Body of pancreas (tissue), 4 donors: ENCODE measurements at regions not wholly inside any gene's neighbourhood (a gene's known extent, or its start where the extent isn't known, plus 50 kb on each side); places are given as distances from the start of the nearest gene placed in this dataset.

Source experiments
- ATAC-seq: fragments of 150-250 bp; one replicate; pipeline ENCODE4 v1.9.1; 2016
- DNase-seq, 4 donors: peaks; one replicate each; pipeline ENCODE4 v3.0.0-alpha.2; 2019
- H3K27ac ChIP-seq, 4 donors: fragments of 200-600 bp; sonication (generic); 1 replicate in 3 of 4; 2 replicates in 1 of 4; pipeline versions ENCODE4 v1.5.1 to v1.6.1; 2016 to 2019; ENCODE audit warnings: mild to moderate bottlenecking in 1 of 4, mixed read lengths in 1 of 4, moderate library complexity in 1 of 4
- H3K27me3 ChIP-seq, 2 donors: fragments of 200-600 bp; sonication (generic); one replicate each; pipeline ENCODE4 v1.6.0; 2016; ENCODE audit warnings: mild to moderate bottlenecking in 1 of 2
- H3K36me3 ChIP-seq, 2 donors: fragments of 200-600 bp; sonication (generic); replicated peaks in 1 of 2; 2 replicates each; pipeline ENCODE4 v1.5.1; 2016; ENCODE audit warnings: low read depth in 2 of 2; ENCODE audit not compliant: insufficient read depth in 1 of 2
- H3K4me1 ChIP-seq: fragments of 200-600 bp; sonication (generic); one replicate; pipeline ENCODE4 v1.6.0; 2016
- H3K4me3 ChIP-seq, 2 donors: fragments of 200-600 bp; sonication (generic); 1 replicate in 1 of 2; 2 replicates in 1 of 2; pipeline ENCODE4 v1.5.1; 2016 to 2019
- H3K9me3 ChIP-seq, 3 donors: fragments of 200-600 bp; sonication (generic); 1 replicate in 2 of 3; 2 replicates in 1 of 3; pipeline ENCODE4 v1.5.1; 2016
- POLR2A ChIP-seq, 3 donors: fragments of 450-650 bp; IDR thresholded peaks; one replicate each; pipeline ENCODE4 v1.6.1; 2016; ENCODE audit warnings: antibody characterized with exemption in 3 of 3, mild to moderate bottlenecking in 2 of 3
- WGBS, 2 donors: methylation state at CpG; one replicate each; pipeline ENCODE4 v1.1.5; 2017; 5-methylcytosine and 5-hydroxymethylcytosine counted together
- intact Hi-C: fragments of 100-400 bp; cut with DNase I; formaldehyde crosslinking; loops from one replicate; pipeline ENCODE4 v1.15.1; 2023
- TF ChIP-seq, protein P1 (sequence below), 7 experiments: fragments of 450-650 bp in 4 of 7; fragments of 200-600 bp in 3 of 7; sonication (generic) in 3 of 7; IDR thresholded peaks; one replicate each; pipeline ENCODE4 v1.5.1; 2016 to 2019; ENCODE audit warnings: antibody characterized with exemption in 7 of 7

DNA sequence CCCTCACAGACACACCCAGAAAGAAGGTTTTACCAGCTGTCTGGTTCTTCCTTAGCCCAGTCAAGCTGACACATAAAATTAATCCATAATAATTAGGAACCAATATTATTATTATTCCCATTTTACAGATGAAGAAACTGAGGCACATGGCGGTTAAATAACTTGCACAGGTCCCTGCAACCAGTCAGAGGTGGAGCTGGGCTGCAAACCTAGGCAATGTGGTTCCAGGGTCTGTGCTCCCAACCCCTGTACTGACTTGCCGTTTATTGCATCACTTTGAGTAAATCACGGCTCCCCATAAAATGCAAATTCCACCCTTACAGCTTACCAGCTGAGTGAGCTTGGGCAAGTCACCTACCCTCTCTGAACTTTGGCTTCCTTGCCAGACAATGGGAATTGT lies 179.2 kb upstream of the POU3F1 start:
- Histone ChIP-seq H3K36me3 (no peaks in the 10 kb centered on the region), H3K4me1 (no peaks in the 10 kb centered on the region), H3K4me3 (no peak overlapping the region), H3K27me3 (no peaks in the 10 kb centered on the region), H3K27ac (no peak overlapping the region), H3K9me3 (no peaks in the 10 kb centered on the region)
- intact Hi-C loops = no loop called here
- 93 to 97% methylated on average over 3 of the region's 3 CpGs for WGBS, 2 donors
- DNase-seq (no peak), ATAC-seq (no peak)
- TF ChIP-seq, protein P1, sequence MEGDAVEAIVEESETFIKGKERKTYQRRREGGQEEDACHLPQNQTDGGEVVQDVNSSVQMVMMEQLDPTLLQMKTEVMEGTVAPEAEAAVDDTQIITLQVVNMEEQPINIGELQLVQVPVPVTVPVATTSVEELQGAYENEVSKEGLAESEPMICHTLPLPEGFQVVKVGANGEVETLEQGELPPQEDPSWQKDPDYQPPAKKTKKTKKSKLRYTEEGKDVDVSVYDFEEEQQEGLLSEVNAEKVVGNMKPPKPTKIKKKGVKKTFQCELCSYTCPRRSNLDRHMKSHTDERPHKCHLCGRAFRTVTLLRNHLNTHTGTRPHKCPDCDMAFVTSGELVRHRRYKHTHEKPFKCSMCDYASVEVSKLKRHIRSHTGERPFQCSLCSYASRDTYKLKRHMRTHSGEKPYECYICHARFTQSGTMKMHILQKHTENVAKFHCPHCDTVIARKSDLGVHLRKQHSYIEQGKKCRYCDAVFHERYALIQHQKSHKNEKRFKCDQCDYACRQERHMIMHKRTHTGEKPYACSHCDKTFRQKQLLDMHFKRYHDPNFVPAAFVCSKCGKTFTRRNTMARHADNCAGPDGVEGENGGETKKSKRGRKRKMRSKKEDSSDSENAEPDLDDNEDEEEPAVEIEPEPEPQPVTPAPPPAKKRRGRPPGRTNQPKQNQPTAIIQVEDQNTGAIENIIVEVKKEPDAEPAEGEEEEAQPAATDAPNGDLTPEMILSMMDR (IDR thresholded peaks at IDR 0.05) = no peak
- no peak for TF ChIP-seq POLR2A (IDR thresholded peaks at IDR 0.05)

- intact Hi-C loops = no loop called here
- Histone ChIP-seq H3K27ac (no peak overlapping the region), H3K4me3 (no peak overlapping the region), H3K27me3 (no peaks in the 10 kb centered on the region), H3K4me1 (no peaks in the 10 kb centered on the region), H3K9me3 (no peaks in the 10 kb centered on the region), H3K36me3 (no peaks in the 10 kb centered on the region)
- no peak for ATAC-seq
- TF ChIP-seq POLR2A (IDR thresholded peaks at IDR 0.05) = no peak
- TF ChIP-seq, protein P1 (IDR thresholded peaks at IDR 0.05) = no peak
- DNase-seq = no peak
These were observed 176.8 kb upstream of the POU3F1 start for GRCh38 chr1:38223391-38223790.

GRCh38 chr1:38222891-38223290 lies 176.3 kb upstream of the POU3F1 start:
- DNase-seq (no peak), ATAC-seq (no peak)
- Histone ChIP-seq H3K4me1 (no peaks in the 10 kb centered on the region), H3K27ac (no peak overlapping the region), H3K36me3 (no peaks in the 10 kb centered on the region), H3K4me3 (no peak overlapping the region), H3K27me3 (no peaks in the 10 kb centered on the region), H3K9me3 (no peaks in the 10 kb centered on the region)
- WGBS, 2 donors = 70 to 75% methylated on average over 2 of the region's 2 CpGs
- intact Hi-C loops = no loop called here
- TF ChIP-seq, protein P1 (IDR thresholded peaks at IDR 0.05) = no peak
- TF ChIP-seq POLR2A (IDR thresholded peaks at IDR 0.05) = no peak

GRCh38 chr1:38221006-38221649 lies 174.5 kb upstream of the POU3F1 start:
- 42 to 47% methylated on average over 9 of the region's 9 CpGs for WGBS, 2 donors

More at GRCh38 chr1:38221006-38221649, 174.5 kb upstream of the POU3F1 start:
- intact Hi-C loops = no loop called here
- TF ChIP-seq, protein P1 (IDR thresholded peaks at IDR 0.05) = no peak
- TF ChIP-seq POLR2A (IDR thresholded peaks at IDR 0.05) = no peak
- no peak for DNase-seq
- Histone ChIP-seq H3K9me3 (no peaks in the 10 kb centered on the region), H3K4me1 (no peaks in the 10 kb centered on the region), H3K36me3 (no peaks in the 10 kb centered on the region), H3K4me3 (no peak overlapping the region), H3K27ac (no peak overlapping the region), H3K27me3 (no peaks in the 10 kb centered on the region)
- no peak for ATAC-seq
